Panc1 (cell line): ENCODE measurements at regions not wholly inside any gene's neighbourhood (a gene's known extent, or its start where the extent isn't known, plus 50 kb on each side); places are given as distances from the start of the nearest gene placed in this dataset.
"Not testable (repeated sequence)": the region's sequence is repeated elsewhere in the genome, so short reads cannot be mapped to it uniquely, and the experiment has no call there.

ENCODE experiments used
- POLR2AphosphoS5 ChIP-seq: IDR thresholded peaks from 2 replicates; pipeline ENCODE4 v1.6.1; 2012; ENCODE audit warnings: mild to moderate bottlenecking, low read depth, low read length, moderate library complexity
- REST ChIP-seq, 2 experiments: IDR thresholded peaks; 2 replicates each; pipeline ENCODE4 v1.6.1; 2011 to 2012; ENCODE audit warnings: low read depth in 2 of 2, control low read depth in 1 of 2, low read length in 1 of 2, mild to moderate bottlenecking in 1 of 2, moderate library complexity in 1 of 2; ENCODE audit not compliant: insufficient read depth in 1 of 2
- SIN3A ChIP-seq: IDR thresholded peaks from 2 replicates; pipeline ENCODE4 v1.6.1; 2012; ENCODE audit warnings: low read depth, mild to moderate bottlenecking, low read length, moderate library complexity, borderline replicate concordance; ENCODE audit not compliant: insufficient read depth
- TF ChIP-seq, protein P1 (sequence below): fragments of 450-650 bp; IDR thresholded peaks from 2 replicates; pipeline ENCODE4 v1.5.1; 2017; ENCODE audit warnings: mild to moderate bottlenecking

- TF ChIP-seq, protein P1, sequence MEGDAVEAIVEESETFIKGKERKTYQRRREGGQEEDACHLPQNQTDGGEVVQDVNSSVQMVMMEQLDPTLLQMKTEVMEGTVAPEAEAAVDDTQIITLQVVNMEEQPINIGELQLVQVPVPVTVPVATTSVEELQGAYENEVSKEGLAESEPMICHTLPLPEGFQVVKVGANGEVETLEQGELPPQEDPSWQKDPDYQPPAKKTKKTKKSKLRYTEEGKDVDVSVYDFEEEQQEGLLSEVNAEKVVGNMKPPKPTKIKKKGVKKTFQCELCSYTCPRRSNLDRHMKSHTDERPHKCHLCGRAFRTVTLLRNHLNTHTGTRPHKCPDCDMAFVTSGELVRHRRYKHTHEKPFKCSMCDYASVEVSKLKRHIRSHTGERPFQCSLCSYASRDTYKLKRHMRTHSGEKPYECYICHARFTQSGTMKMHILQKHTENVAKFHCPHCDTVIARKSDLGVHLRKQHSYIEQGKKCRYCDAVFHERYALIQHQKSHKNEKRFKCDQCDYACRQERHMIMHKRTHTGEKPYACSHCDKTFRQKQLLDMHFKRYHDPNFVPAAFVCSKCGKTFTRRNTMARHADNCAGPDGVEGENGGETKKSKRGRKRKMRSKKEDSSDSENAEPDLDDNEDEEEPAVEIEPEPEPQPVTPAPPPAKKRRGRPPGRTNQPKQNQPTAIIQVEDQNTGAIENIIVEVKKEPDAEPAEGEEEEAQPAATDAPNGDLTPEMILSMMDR, result not testable (repeated sequence)
- not testable (repeated sequence) for TF ChIP-seq REST (IDR thresholded peaks at IDR 0.05; ENCODE audit: insufficient read depth in 1 of 2, low read depth in 2 of 2, low read length in 1 of 2); POLR2AphosphoS5; SIN3A
These were observed 187.0 kb upstream of the PZP start for GRCh38 chr12:9395220-9395619.
